Fibroblast of skin of scalp (primary cell): ENCODE measurements at regions not wholly inside any gene's neighbourhood (a gene's known extent, or its start where the extent isn't known, plus 50 kb on each side); places are given as distances from the start of the nearest gene placed in this dataset.
A peak's percentile ranks its signal among the peaks of the same experiment; 100 is the strongest.

Source experiments
- DNase-seq: peaks from one replicate; pipeline ENCODE4 v3.0.0-alpha.2; 2013

GRCh38 chr13:40486518-40487163, 179.8 kb downstream of the FOXO1 start:
- DNase-seq: no peak

- DNase-seq: no peak
Observed at GRCh38 chr13:40488869-40489391, 177.5 kb downstream of the FOXO1 start.

GRCh38 chr13:40490086-40490758, 176.2 kb downstream of the FOXO1 start:
- DNase-seq: no peak

GRCh38 chr13:40492511-40492910, 173.9 kb downstream of the FOXO1 start:
- DNase-seq: no peak

DNA sequence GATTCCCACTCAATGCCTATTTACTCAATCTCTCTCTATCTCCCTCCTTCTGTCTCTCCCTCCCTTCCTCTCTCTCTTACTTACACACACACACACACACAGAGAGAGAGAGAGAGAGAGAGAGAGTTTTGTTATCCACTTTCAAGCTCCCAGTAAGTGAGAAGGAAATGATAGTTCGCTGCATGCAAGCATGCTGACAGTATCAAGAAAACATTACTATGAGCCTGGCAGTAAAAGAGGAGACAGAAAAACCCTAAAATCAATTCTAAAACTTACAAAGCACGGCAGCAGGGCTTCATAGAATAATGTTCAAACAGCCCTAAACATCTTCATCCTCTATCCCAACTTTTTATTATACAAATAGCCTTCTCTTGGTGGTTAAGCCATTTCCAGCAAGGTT, 171.9 kb downstream of the FOXO1 start:
- no peak for DNase-seq

GRCh38 chr13:40494946-40495620, 171.4 kb downstream of the FOXO1 start:
- no peak for DNase-seq

GRCh38 chr13:40495621-40496001, 170.8 kb downstream of the FOXO1 start:
- no peak for DNase-seq

DNA sequence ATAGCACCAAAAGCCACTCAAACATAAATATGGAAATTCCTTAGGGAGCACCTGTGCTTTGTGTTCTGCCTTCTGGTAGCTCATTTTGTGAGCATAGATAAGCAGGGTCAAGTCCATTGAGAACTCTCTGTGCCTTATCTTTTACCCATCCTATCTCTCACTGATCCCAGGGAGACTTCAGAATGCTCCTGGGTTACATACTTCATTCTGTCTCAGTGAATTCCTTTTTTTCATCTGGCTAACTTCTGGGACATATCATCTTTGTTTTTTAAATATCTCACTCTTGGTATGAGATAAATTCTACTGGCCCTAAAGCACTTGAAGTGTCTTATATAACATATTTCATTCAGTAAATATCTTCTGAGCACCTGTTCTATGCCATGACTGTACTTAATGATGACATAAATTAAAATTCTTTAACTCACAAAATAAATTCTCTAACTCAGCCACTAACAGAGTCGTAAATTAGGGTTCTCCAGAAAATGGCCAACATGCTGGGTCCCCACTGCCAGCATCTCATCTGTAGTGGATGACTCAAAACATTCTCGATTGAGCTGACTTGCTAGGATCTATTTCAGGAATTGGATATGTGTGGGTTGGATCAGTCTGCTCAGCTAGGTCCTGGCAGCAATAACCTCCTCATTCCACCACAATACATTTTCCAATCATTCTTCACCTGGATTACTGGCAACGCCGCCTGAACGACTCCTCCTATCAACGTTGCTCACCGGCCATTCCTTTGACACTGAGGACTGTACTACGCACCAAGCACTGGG, 170.2 kb downstream of the FOXO1 start:
- DNase-seq: no peak

DNA sequence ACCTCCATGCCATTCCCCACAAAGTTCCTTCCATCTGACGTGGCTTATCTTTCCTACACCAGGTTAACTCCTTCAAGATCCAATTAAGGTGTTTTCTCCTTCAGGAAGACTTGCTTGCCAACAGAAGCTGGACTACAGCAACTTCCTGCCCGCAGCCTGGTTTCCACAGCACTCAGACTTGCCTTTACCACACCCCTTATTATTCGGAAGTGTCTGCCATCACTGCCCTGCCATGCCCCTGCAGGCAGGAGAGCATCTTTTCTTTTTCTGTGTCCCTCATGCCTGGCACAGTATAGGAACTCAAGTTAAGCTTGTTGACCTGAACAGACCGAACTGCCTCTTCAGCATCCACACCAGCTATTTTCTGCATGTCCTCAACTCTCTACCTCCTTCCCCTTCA, 168.0 kb downstream of the FOXO1 start:
- DNase-seq: no peak

GRCh38 chr13:40502236-40502635, 164.2 kb downstream of the FOXO1 start:
- no peak for DNase-seq

DNA sequence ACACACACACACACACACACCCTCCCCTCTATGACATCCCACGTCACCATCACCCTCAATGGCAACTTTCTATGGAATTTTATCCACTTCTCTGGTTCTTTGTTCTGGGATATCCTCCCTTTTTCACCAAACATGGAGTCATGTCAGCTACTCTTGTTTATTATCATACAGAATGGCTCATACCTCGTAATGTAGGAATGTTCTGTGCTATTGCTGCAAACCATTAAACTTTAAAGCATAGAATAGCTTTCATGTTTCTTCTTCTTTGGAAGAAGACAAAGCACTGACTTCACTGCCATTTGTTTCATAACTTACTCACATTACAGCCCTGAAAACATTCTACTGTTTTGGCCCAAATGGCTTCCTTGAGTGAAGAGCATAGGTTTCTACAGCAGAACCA, 163.4 kb downstream of the FOXO1 start:
- peak; percentile 23 for DNase-seq

GRCh38 chr13:40503966-40504591, 162.4 kb downstream of the FOXO1 start:
- DNase-seq: peak; percentile 91

GRCh38 chr13:40504641-40505040, 161.8 kb downstream of the FOXO1 start:
- DNase-seq: no peak

DNA sequence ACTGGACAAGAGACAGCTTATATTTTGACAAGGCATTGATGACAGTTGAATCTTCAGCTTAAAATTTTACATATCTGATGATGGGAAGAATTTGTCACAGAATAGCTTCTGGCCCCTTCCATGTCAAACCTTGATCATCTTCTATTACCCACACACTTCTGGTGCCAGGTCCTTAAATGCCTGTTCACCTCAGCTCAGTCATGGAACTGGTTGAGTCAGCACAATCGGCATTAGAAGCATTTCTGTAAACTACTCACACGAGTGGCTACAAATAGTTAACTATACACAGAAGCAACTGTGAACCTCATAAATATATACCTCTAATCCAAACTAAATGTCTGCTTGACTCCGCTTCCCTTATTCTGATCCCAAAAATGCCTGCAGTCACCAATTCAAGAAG, 161.2 kb downstream of the FOXO1 start:
- DNase-seq: no peak
